ENCODE measurements at regions not wholly inside any gene's neighbourhood (a gene's known extent, or its start where the extent isn't known, plus 50 kb on each side); places are given as distances from the start of the nearest gene placed in this dataset.

GRCh38 chr11:109644152-109644551 lies 222.2 kb downstream of the C11orf87 start:
- Mint-ChIP-seq H3K27me3 (no peaks in the 10 kb centered on the region), H3K4me3 (no peak overlapping the region), H3K4me1 (no peaks in the 10 kb centered on the region), H3K27ac (no peak overlapping the region), H3K9me3 (no peaks in the 10 kb centered on the region), H3K36me3 (ENCODE audit: low read depth) (no peaks in the 10 kb centered on the region)
- DNase-seq (no peak), ATAC-seq (ENCODE audit: low read depth) (no peak)
- TF ChIP-seq CTCF (IDR thresholded peaks at IDR 0.05): no peak
- intact Hi-C loops (cut with micrococcal nuclease): no loop called here
- ChIA-PET POLR2A (no interaction called here), CTCF (no interaction called here)

GRCh38 chr11:109648804-109649203 lies 226.8 kb downstream of the C11orf87 start:
- Mint-ChIP-seq H3K4me3 (no peak overlapping the region), H3K27me3 (no peaks in the 10 kb centered on the region), H3K36me3 (ENCODE audit: low read depth) (no peaks in the 10 kb centered on the region), H3K27ac (no peak overlapping the region), H3K9me3 (no peaks in the 10 kb centered on the region), H3K4me1 (no peaks in the 10 kb centered on the region)
- ChIA-PET POLR2A (no interaction called here), CTCF (no interaction called here)
- DNase-seq (no peak), ATAC-seq (ENCODE audit: low read depth) (no peak)
- TF ChIP-seq CTCF (IDR thresholded peaks at IDR 0.05): no peak
- intact Hi-C loops (cut with micrococcal nuclease): no loop called here

GRCh38 chr11:109654091-109654490 lies 232.1 kb downstream of the C11orf87 start:
- no peak overlapping the region for H3K4me3 Mint-ChIP-seq
- no peak for DNase-seq
- no peaks in the 10 kb centered on the region for H3K36me3 Mint-ChIP-seq (ENCODE audit: low read depth)
- POLR2A ChIA-PET: no interaction called here
- no peak overlapping the region for H3K27ac Mint-ChIP-seq
- no peak for ATAC-seq (ENCODE audit: low read depth)
- H3K9me3 Mint-ChIP-seq: no peaks in the 10 kb centered on the region
- H3K4me1 Mint-ChIP-seq: no peaks in the 10 kb centered on the region
- CTCF ChIA-PET: no interaction called here
- TF ChIP-seq CTCF (IDR thresholded peaks at IDR 0.05): no peak
- intact Hi-C loops (cut with micrococcal nuclease): no loop called here
- H3K27me3 Mint-ChIP-seq: no peaks in the 10 kb centered on the region

- H3K4me1 Mint-ChIP-seq: no peaks in the 10 kb centered on the region
- intact Hi-C loops (cut with micrococcal nuclease): no loop called here
- CTCF ChIA-PET: no interaction called here
- no peak for ATAC-seq (ENCODE audit: low read depth)
- H3K4me3 Mint-ChIP-seq: no peak overlapping the region
- TF ChIP-seq CTCF (IDR thresholded peaks at IDR 0.05): no peak
- no peaks in the 10 kb centered on the region for H3K27me3 Mint-ChIP-seq
- H3K27ac Mint-ChIP-seq: no peak overlapping the region
- no peak for DNase-seq
- H3K36me3 Mint-ChIP-seq (ENCODE audit: low read depth): no peaks in the 10 kb centered on the region
- no peaks in the 10 kb centered on the region for H3K9me3 Mint-ChIP-seq
- POLR2A ChIA-PET: no interaction called here
These were observed 236.2 kb downstream of the C11orf87 start for GRCh38 chr11:109658190-109658589.

- H3K9me3 Mint-ChIP-seq: no peaks in the 10 kb centered on the region
- H3K27me3 Mint-ChIP-seq: no peaks in the 10 kb centered on the region
- H3K4me3 Mint-ChIP-seq: no peak overlapping the region
- H3K4me1 Mint-ChIP-seq: no peaks in the 10 kb centered on the region
- DNase-seq: no peak
- POLR2A ChIA-PET: no interaction called here
- CTCF ChIA-PET: no interaction called here
- TF ChIP-seq CTCF (IDR thresholded peaks at IDR 0.05): no peak
- ATAC-seq (ENCODE audit: low read depth): no peak
- H3K36me3 Mint-ChIP-seq (ENCODE audit: low read depth): no peaks in the 10 kb centered on the region
- intact Hi-C loops (cut with micrococcal nuclease): no loop called here
- H3K27ac Mint-ChIP-seq: no peak overlapping the region
These were observed 245.7 kb downstream of the C11orf87 start for GRCh38 chr11:109667719-109668118.
